Tongue (tissue), 1 donor: ENCODE measurements at regions not wholly inside any gene's neighbourhood (a gene's known extent, or its start where the extent isn't known, plus 50 kb on each side); places are given as distances from the start of the nearest gene placed in this dataset.
"Not testable (repeated sequence)": the region's sequence is repeated elsewhere in the genome, so short reads cannot be mapped to it uniquely, and the experiment has no call there.

Experiments
- DNase-seq: peaks from one replicate; pipeline ENCODE4 v3.0.0-alpha.2; 2015

- no peak for DNase-seq
Measured at GRCh38 chr1:242728696-242729095, 204.2 kb upstream of the PLD5 start.

GRCh38 chr1:242723044-242723716 is 198.7 kb upstream of the PLD5 start:
- no peak for DNase-seq

- no peak for DNase-seq
Measured at GRCh38 chr1:242718967-242719366, 194.5 kb upstream of the PLD5 start.

- no peak for DNase-seq
Measured at GRCh38 chr1:242712248-242712647, 187.8 kb upstream of the PLD5 start.

- no peak for DNase-seq
Measured at GRCh38 chr1:242710847-242711246, 186.3 kb upstream of the PLD5 start.

- no peak for DNase-seq
Measured at GRCh38 chr1:242710286-242710685, 185.8 kb upstream of the PLD5 start.

- DNase-seq = peak; percentile 21
Measured at GRCh38 chr1:242703467-242703866, 179.0 kb upstream of the PLD5 start.

GRCh38 chr1:242692988-242693387 is 168.5 kb upstream of the PLD5 start:
- no peak for DNase-seq

GRCh38 chr1:242691610-242691945 is 167.1 kb upstream of the PLD5 start:
- DNase-seq = no peak

- DNase-seq = peak; percentile 7
Measured at GRCh38 chr1:242690849-242691609, 166.5 kb upstream of the PLD5 start.

GRCh38 chr1:242689378-242689777 is 164.9 kb upstream of the PLD5 start:
- DNase-seq = no peak

GRCh38 chr1:242674951-242675645 is 150.6 kb upstream of the PLD5 start:
- DNase-seq = no peak

- no peak for DNase-seq
Measured at GRCh38 chr1:242673652-242674051, 149.2 kb upstream of the PLD5 start.

GRCh38 chr1:242673165-242673564 is 148.7 kb upstream of the PLD5 start:
- not testable (repeated sequence) for DNase-seq

GRCh38 chr1:242670019-242670418 is 145.5 kb upstream of the PLD5 start:
- no peak for DNase-seq

GRCh38 chr1:242662886-242663285 is 138.4 kb upstream of the PLD5 start:
- DNase-seq = no peak

GRCh38 chr1:242653772-242654171 is 129.3 kb upstream of the PLD5 start:
- DNase-seq = not testable (repeated sequence)

GRCh38 chr1:242651817-242652216 is 127.3 kb upstream of the PLD5 start:
- DNase-seq = no peak

GRCh38 chr1:242641461-242641860 is 117.0 kb upstream of the PLD5 start:
- no peak for DNase-seq

- no peak for DNase-seq
Measured at GRCh38 chr1:242639104-242639503, 114.6 kb upstream of the PLD5 start.

GRCh38 chr1:242634732-242635131 is 110.2 kb upstream of the PLD5 start:
- DNase-seq = no peak

- DNase-seq = no peak
Measured at GRCh38 chr1:242629396-242629795, 104.9 kb upstream of the PLD5 start.

GRCh38 chr1:242623756-242624155 is 99.3 kb upstream of the PLD5 start:
- DNase-seq = no peak

- DNase-seq = peak; percentile 5
Measured at GRCh38 chr1:242623119-242623518, 98.6 kb upstream of the PLD5 start.
